Posterior cingulate gyrus (tissue), 11 donors: ENCODE measurements at regions not wholly inside any gene's neighbourhood (a gene's known extent, or its start where the extent isn't known, plus 50 kb on each side); places are given as distances from the start of the nearest gene placed in this dataset.

Source experiments
- DNase-seq, 10 donors: peaks; one replicate each; pipeline versions ENCODE4 v3.0.0 to v3.0.0-alpha.2; 2020 to 2021; ENCODE audit warnings: mixed read lengths in 3 of 10
- intact Hi-C: fragments of 100-400 bp; cut with DNase I; formaldehyde crosslinking; loops from one replicate; pipeline ENCODE4 v1.15.1; 2023

GRCh38 chr2:88832311-88832991 is 141.0 kb downstream of the RPIA start:
- no peak for DNase-seq
- intact Hi-C loops: no loop called here

- intact Hi-C loops: no loop called here
Measured at GRCh38 chr2:88832992-88833389, 141.5 kb downstream of the RPIA start.

GRCh38 chr2:88834376-88834775 is 142.9 kb downstream of the RPIA start:
- intact Hi-C loops: no loop called here
- DNase-seq: no peak

More at GRCh38 chr2:88832992-88833389, 141.5 kb downstream of the RPIA start:
- no peak for DNase-seq

- intact Hi-C loops: no loop called here
- no peak for DNase-seq
Measured at GRCh38 chr2:88834866-88835265, 143.4 kb downstream of the RPIA start.

- intact Hi-C loops: no loop called here
- no peak for DNase-seq
Measured at GRCh38 chr2:88835726-88836125, 144.3 kb downstream of the RPIA start.

GRCh38 chr2:88836351-88836750 is 144.9 kb downstream of the RPIA start:
- intact Hi-C loops: no loop called here
- DNase-seq: no peak

- intact Hi-C loops: no loop called here
Measured at GRCh38 chr2:88837511-88838160, 146.2 kb downstream of the RPIA start.

GRCh38 chr2:88838165-88838635 is 146.7 kb downstream of the RPIA start:
- no peak for DNase-seq
- intact Hi-C loops: no loop called here

More at GRCh38 chr2:88837511-88838160, 146.2 kb downstream of the RPIA start:
- no peak for DNase-seq

GRCh38 chr2:88841224-88841929 is 149.9 kb downstream of the RPIA start:
- no peak for DNase-seq
- intact Hi-C loops: no loop called here

- intact Hi-C loops: no loop called here
Measured at GRCh38 chr2:88842656-88843460, 151.4 kb downstream of the RPIA start.

GRCh38 chr2:88843651-88844050 is 152.2 kb downstream of the RPIA start:
- intact Hi-C loops: no loop called here
- no peak for DNase-seq

More at GRCh38 chr2:88842656-88843460, 151.4 kb downstream of the RPIA start:
- DNase-seq: no peak

- intact Hi-C loops: no loop called here
Measured at GRCh38 chr2:88844960-88845359, 153.5 kb downstream of the RPIA start.

GRCh38 chr2:88845772-88846661 is 154.5 kb downstream of the RPIA start:
- intact Hi-C loops: no loop called here
- DNase-seq: no peak

More at GRCh38 chr2:88844960-88845359, 153.5 kb downstream of the RPIA start:
- no peak for DNase-seq

GRCh38 chr2:88852753-88853402 is 161.4 kb downstream of the RPIA start:
- DNase-seq: peak in 1 of 10 donors; percentile 43
- intact Hi-C loops: no loop called here

GRCh38 chr2:88853403-88853790 is 161.9 kb downstream of the RPIA start:
- no peak for DNase-seq
- intact Hi-C loops: no loop called here

- no peak for DNase-seq
- intact Hi-C loops: no loop called here
Measured at GRCh38 chr2:88854528-88854927, 163.1 kb downstream of the RPIA start.

GRCh38 chr2:88855620-88856408 is 164.3 kb downstream of the RPIA start:
- DNase-seq: no peak
- intact Hi-C loops: no loop called here

GRCh38 chr2:88856409-88857135 is 165.1 kb downstream of the RPIA start:
- intact Hi-C loops: no loop called here
- no peak for DNase-seq
